ENCODE measurements at regions not wholly inside any gene's neighbourhood (a gene's known extent, or its start where the extent isn't known, plus 50 kb on each side); places are given as distances from the start of the nearest gene placed in this dataset.

GRCh38 chr2:41720331-41721251 is 327.2 kb upstream of the PKDCC start (continued):
- no peak for TF ChIP-seq RFX5 (IDR thresholded peaks at IDR 0.05)
- TF ChIP-seq TP53 (CRISPR knock-in tag; IDR thresholded peaks at IDR 0.05) = no peak
- TF ChIP-seq EP300 (IDR thresholded peaks at IDR 0.05) = no peak
- TF ChIP-seq FOSB (CRISPR knock-in tag; IDR thresholded peaks at IDR 0.05) = no peak
- TF ChIP-seq POLR2A (IDR thresholded peaks at IDR 0.05; ENCODE audit: low read length) = no peak

DNA sequence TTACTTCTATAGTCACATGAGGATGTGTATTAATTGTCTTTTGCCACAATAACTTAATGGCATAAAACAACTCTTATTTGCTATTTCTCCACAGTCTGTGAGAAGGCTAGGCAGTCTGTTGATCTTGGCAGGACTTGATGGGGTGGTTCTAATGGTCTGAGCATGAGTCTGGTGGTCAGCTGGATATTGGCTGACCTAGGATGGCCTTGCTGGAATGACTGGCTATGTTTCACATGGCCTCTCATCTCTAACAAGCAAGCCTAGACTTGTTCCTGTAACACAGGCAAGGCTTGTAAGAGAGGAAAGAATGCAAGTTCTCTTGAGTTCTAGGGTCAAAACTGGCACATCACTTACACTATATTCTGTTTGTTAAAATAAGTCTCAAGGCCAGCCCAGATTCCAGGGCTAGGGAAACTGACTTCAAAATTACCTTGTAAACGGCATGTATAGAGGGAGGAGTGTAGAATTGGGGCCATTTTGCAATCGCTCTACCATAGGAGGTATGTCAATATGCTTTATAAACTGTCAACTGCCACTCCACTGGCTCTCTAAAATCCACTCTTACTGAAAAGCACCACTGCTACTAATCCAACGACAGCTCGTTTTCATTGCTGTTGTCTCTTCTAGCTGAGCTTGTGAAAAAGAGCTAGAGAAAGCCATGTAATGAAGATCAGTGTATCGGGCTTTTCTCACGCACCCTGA is 325.0 kb upstream of the PKDCC start:
- Histone ChIP-seq H3K4me2 (no peak overlapping the region), H3K9me3 (no peaks in the 10 kb centered on the region), H3K4me1 (no peaks in the 10 kb centered on the region), H3K27ac (no peak overlapping the region), H3K4me3 (no peak overlapping the region)
- DNase-seq (ENCODE audit: low read depth in 1 of 2, low spot score in 1 of 2) = no peak
- FAIRE-seq = no peak
- CTCF ChIA-PET = interaction anchor here (1.2 kb wide), 1 partner anchor 24 kb away, joined by 5 read pairs; no protein-coding TSS in a partner anchor
- no peak for ATAC-seq
- no peak for TF ChIP-seq E2F6 (IDR thresholded peaks at IDR 0.05; ENCODE audit: borderline replicate concordance, low read depth)
- TF ChIP-seq JUN (IDR thresholded peaks at IDR 0.05) = no peak
- TF ChIP-seq RARB (CRISPR knock-in tag; IDR thresholded peaks at IDR 0.05) = no peak
- TF ChIP-seq, protein P1, sequence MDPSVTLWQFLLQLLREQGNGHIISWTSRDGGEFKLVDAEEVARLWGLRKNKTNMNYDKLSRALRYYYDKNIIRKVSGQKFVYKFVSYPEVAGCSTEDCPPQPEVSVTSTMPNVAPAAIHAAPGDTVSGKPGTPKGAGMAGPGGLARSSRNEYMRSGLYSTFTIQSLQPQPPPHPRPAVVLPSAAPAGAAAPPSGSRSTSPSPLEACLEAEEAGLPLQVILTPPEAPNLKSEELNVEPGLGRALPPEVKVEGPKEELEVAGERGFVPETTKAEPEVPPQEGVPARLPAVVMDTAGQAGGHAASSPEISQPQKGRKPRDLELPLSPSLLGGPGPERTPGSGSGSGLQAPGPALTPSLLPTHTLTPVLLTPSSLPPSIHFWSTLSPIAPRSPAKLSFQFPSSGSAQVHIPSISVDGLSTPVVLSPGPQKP (IDR thresholded peaks at IDR 0.05; ENCODE audit: low read depth, low read length) = no peak
- no peak for TF ChIP-seq EP300 (IDR thresholded peaks at IDR 0.05)
- TF ChIP-seq HDAC2 (IDR thresholded peaks at IDR 0.05) = no peak
- TF ChIP-seq, protein P2, sequence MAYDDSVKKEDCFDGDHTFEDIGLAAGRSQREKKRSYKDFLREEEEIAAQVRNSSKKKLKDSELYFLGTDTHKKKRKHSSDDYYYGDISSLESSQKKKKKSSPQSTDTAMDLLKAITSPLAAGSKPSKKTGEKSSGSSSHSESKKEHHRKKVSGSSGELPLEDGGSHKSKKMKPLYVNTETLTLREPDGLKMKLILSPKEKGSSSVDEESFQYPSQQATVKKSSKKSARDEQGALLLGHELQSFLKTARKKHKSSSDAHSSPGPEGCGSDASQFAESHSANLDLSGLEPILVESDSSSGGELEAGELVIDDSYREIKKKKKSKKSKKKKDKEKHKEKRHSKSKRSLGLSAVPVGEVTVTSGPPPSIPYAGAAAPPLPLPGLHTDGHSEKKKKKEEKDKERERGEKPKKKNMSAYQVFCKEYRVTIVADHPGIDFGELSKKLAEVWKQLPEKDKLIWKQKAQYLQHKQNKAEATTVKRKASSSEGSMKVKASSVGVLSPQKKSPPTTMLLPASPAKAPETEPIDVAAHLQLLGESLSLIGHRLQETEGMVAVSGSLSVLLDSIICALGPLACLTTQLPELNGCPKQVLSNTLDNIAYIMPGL (CRISPR knock-in tag; IDR thresholded peaks at IDR 0.05; ENCODE audit: borderline replicate concordance) = no peak
- no peak for TF ChIP-seq HOXA7 (CRISPR knock-in tag; IDR thresholded peaks at IDR 0.05)
- TF ChIP-seq CBX2 (IDR thresholded peaks at IDR 0.05; ENCODE audit: borderline replicate concordance, low read depth) = no peak
- TF ChIP-seq RCOR1 (IDR thresholded peaks at IDR 0.05; ENCODE audit: low read depth, low read length) = no peak
- no peak for TF ChIP-seq HOXB13 (CRISPR knock-in tag; IDR thresholded peaks at IDR 0.05; ENCODE audit: low read depth)
- POLR2A ChIA-PET = no interaction called here
- WGBS (ENCODE audit: missing lambda C conversion rate) = 73% methylated on average over 6 of the region's 6 CpGs

DNA sequence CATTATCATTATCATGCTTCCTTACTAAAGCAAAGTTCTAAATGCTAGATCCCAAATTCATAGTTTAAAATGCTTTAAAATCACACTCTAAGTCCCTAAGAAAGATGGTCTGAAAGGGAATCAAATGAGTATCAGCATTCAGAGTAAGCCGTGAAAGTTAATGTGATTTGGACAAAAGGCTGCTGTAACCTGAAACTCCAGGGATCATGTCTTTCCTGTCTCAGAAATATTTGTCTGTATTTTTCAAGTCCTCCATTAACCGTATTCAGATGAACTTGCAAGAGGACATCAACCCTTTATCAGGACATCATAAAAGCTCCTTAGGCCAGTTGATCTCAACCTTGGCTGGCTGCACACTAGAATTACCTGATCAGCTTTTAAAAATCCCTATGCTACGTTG is 324.3 kb upstream of the PKDCC start:
- POLR2A ChIA-PET = no interaction called here
- Histone ChIP-seq H3K9me3 (no peaks in the 10 kb centered on the region), H3K4me2 (no peak overlapping the region), H3K27ac (no peak overlapping the region), H3K4me3 (no peak overlapping the region), H3K4me1 (no peaks in the 10 kb centered on the region)
- DNase-seq (ENCODE audit: low read depth in 1 of 2, low spot score in 1 of 2) (no peak), ATAC-seq (no peak), FAIRE-seq (no peak)
- WGBS (ENCODE audit: missing lambda C conversion rate) = 80% methylated on average over 3 of the region's 3 CpGs
- CTCF ChIA-PET = interaction anchor here (1.2 kb wide), 1 partner anchor 24 kb away, joined by 5 read pairs; no protein-coding TSS in a partner anchor
- TF ChIP-seq JUN (IDR thresholded peaks at IDR 0.05) (no peak), KDM1A (IDR thresholded peaks at IDR 0.05; ENCODE audit: low read depth) (no peak), CEBPB (IDR thresholded peaks at IDR 0.05) (no peak), GATA3 (IDR thresholded peaks at IDR 0.05; ENCODE audit: borderline replicate concordance) (no peak), MAZ (IDR thresholded peaks at IDR 0.05; ENCODE audit: borderline replicate concordance, low read depth, low read length) (no peak), JUNB (IDR thresholded peaks at IDR 0.05) (no peak), NR3C1 (IDR thresholded peaks at IDR 0.05) (no peak), ZC3H11A (IDR thresholded peaks at IDR 0.05) (no peak), CTCF (IDR thresholded peaks at IDR 0.05) (no peak), TP53 (CRISPR knock-in tag; IDR thresholded peaks at IDR 0.05) (no peak)
- TF ChIP-seq, protein P2 (CRISPR knock-in tag; IDR thresholded peaks at IDR 0.05; ENCODE audit: borderline replicate concordance) = no peak

Measured in A549 (cell line).